Fibroblast of lung (primary cell): ENCODE measurements at regions not wholly inside any gene's neighbourhood (a gene's known extent, or its start where the extent isn't known, plus 50 kb on each side); places are given as distances from the start of the nearest gene placed in this dataset.

Experiments used
- EZH2 ChIP-seq: IDR thresholded peaks from 2 replicates; pipeline ENCODE4 v1.5.1; 2012; ENCODE audit warnings: low read length, control low read depth, mild to moderate bottlenecking; ENCODE audit errors: missing control alignments
- TF ChIP-seq, protein P1 (sequence below), 2 donors: IDR thresholded peaks in 1 of 2; conservative IDR thresholded peaks in 1 of 2; 1 replicate in 1 of 2; 2 replicates in 1 of 2; pipeline ENCODE4 v1.5.1; 2011 to 2012; ENCODE audit warnings: low read length in 2 of 2, control low read depth in 1 of 2, inconsistent platforms in 1 of 2, low read depth in 1 of 2, mild to moderate bottlenecking in 1 of 2

DNA sequence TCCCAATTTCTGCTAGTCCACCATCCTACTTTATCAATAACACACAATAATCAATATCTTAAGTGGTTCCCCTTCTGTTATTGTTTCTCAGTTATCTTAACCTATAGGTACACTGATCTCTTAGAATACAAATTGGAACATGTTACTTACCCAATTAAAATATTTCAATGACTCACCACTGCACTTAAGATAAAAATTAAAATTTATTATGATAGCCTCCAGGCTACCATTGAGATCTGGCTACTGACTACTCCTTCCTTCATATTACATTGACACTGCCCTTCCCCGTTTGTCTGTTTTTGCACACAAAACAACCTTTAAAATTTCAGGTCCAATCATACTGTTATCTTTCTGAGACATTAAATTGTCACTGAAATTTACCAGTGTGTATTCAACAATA is 1074.7 kb downstream of the ADGRL3 start:
- TF ChIP-seq, protein P1, sequence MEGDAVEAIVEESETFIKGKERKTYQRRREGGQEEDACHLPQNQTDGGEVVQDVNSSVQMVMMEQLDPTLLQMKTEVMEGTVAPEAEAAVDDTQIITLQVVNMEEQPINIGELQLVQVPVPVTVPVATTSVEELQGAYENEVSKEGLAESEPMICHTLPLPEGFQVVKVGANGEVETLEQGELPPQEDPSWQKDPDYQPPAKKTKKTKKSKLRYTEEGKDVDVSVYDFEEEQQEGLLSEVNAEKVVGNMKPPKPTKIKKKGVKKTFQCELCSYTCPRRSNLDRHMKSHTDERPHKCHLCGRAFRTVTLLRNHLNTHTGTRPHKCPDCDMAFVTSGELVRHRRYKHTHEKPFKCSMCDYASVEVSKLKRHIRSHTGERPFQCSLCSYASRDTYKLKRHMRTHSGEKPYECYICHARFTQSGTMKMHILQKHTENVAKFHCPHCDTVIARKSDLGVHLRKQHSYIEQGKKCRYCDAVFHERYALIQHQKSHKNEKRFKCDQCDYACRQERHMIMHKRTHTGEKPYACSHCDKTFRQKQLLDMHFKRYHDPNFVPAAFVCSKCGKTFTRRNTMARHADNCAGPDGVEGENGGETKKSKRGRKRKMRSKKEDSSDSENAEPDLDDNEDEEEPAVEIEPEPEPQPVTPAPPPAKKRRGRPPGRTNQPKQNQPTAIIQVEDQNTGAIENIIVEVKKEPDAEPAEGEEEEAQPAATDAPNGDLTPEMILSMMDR (conservative IDR thresholded peaks at IDR 0.05 in 1 of 2, IDR thresholded peaks at IDR 0.05 in 1 of 2; ENCODE audit: low read depth in 1 of 2, low read length in 2 of 2): no peak
- TF ChIP-seq EZH2: no peak
